ENCODE measurements at regions not wholly inside any gene's neighbourhood (a gene's known extent, or its start where the extent isn't known, plus 50 kb on each side); places are given as distances from the start of the nearest gene placed in this dataset.

DNA sequence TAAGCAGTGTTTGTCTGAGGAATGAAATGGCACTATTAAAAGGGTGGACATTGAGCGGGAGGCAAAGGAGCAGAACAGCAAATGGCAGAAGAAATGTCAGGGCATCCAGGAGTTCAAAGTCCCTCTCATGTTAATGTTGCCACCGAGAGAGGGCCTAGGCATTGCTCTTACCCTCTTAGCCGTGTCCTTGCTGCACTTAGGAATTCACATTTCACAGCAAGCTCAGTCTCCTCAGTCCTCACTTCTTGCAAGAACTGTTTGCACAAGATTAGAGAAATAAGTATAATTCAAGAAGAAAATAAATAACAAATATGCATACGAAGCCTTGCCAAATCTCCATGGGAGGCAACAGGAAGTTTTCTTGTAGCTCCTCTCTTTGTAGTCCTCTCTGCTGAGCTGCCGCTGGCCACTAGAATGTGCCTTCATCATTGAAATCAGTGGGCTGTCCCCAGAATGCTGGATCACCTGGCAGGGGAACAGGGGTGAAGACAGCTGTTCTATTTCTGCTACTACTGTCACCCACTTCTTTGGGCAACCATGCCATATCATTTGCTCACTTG, 205.8 kb downstream of the ZNF326 start:
- Histone ChIP-seq H4K20me1 (ENCODE audit: insufficient read depth, low read length) (no peaks in the 10 kb centered on the region), H3K36me3 (ENCODE audit: insufficient read depth, low read length) (no peaks in the 10 kb centered on the region), H3K79me2 (ENCODE audit: insufficient read depth, low read length) (no peaks in the 10 kb centered on the region), H3K9ac (ENCODE audit: low read length) (no peak overlapping the region), H3K9me3 (ENCODE audit: insufficient read depth, low read depth, low read length) (no peaks in the 10 kb centered on the region), H3K4me2 (ENCODE audit: low read length) (no peak overlapping the region), H3K4me1 (ENCODE audit: insufficient read depth, low read length) (no peaks in the 10 kb centered on the region), H2AFZ (ENCODE audit: low read depth, low read length) (no peak overlapping the region), H3K4me3 (ENCODE audit: insufficient read depth, low read depth, low read length) (no peak overlapping the region), H3K27me3 (ENCODE audit: insufficient read depth, low read length) (no peaks in the 10 kb centered on the region), H3K27ac (ENCODE audit: low read depth, low read length) (no peak overlapping the region)
- Mint-ChIP-seq H3K27ac (ENCODE audit: unreplicated experiment) (no peak overlapping the region), H3K4me1 (ENCODE audit: low read depth, unreplicated experiment) (peaks cover 7% of the 10 kb centered on the region), H3K4me3 (ENCODE audit: unreplicated experiment) (no peak overlapping the region), H3K27me3 (ENCODE audit: low read depth, unreplicated experiment) (peaks cover 8% of the 10 kb centered on the region), H3K9me3 (ENCODE audit: unreplicated experiment) (no peaks in the 10 kb centered on the region), H3K36me3 (ENCODE audit: low read depth, unreplicated experiment) (no peaks in the 10 kb centered on the region)
- no peak for FAIRE-seq
- TF ChIP-seq EZH2 (IDR thresholded peaks at IDR 0.05; ENCODE audit: insufficient read depth, low read length) = no peak
- TF ChIP-seq, protein P1, sequence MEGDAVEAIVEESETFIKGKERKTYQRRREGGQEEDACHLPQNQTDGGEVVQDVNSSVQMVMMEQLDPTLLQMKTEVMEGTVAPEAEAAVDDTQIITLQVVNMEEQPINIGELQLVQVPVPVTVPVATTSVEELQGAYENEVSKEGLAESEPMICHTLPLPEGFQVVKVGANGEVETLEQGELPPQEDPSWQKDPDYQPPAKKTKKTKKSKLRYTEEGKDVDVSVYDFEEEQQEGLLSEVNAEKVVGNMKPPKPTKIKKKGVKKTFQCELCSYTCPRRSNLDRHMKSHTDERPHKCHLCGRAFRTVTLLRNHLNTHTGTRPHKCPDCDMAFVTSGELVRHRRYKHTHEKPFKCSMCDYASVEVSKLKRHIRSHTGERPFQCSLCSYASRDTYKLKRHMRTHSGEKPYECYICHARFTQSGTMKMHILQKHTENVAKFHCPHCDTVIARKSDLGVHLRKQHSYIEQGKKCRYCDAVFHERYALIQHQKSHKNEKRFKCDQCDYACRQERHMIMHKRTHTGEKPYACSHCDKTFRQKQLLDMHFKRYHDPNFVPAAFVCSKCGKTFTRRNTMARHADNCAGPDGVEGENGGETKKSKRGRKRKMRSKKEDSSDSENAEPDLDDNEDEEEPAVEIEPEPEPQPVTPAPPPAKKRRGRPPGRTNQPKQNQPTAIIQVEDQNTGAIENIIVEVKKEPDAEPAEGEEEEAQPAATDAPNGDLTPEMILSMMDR (IDR thresholded peaks at IDR 0.05; ENCODE audit: insufficient read depth, low read depth, low read length) = no peak
- no peak for DNase-seq (ENCODE audit: low read depth)

DNA sequence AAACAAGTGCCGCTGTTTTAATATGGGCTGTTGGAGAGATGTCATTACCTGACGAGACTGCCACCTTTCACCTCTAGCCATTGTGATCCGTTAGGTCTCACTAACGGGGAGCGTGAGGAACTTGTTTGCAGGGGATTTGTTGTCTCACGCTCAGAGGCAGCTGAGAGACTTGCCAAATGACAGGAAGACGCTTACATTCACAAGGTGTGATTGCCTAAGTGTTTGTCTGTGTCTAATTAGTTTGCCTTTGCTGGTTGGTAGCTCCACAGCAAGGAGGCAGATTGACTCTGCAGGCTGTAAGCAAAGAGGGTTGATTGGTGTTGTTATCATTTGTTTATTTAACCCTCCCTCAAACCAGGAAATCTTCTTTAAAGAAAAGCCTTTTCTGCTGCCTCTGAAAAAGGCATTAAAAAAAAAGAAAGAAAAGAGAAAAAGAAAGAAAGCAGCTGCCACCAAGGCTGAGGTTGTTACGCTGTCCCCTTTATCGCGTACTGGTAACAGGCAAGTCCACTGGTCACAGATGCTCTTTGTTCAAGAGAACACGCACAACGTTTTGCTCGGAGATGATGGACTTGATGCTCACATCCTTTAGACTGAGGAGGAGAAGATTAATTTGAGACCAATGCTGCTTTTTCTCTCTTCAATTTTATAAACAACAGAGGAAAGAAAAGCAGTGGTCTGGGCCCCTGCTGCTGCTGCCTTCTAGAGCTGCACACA, 203.9 kb downstream of the ZNF326 start:
- Histone ChIP-seq H3K27ac (ENCODE audit: low read depth, low read length) (no peak overlapping the region), H3K4me1 (ENCODE audit: insufficient read depth, low read length) (no peaks in the 10 kb centered on the region), H3K4me3 (ENCODE audit: insufficient read depth, low read depth, low read length) (no peak overlapping the region), H2AFZ (ENCODE audit: low read depth, low read length) (peak overlapping the region; percentile 37), H3K36me3 (ENCODE audit: insufficient read depth, low read length) (no peaks in the 10 kb centered on the region), H3K9ac (ENCODE audit: low read length) (no peak overlapping the region), H3K4me2 (ENCODE audit: low read length) (no peak overlapping the region), H3K79me2 (ENCODE audit: insufficient read depth, low read length) (no peaks in the 10 kb centered on the region), H4K20me1 (ENCODE audit: insufficient read depth, low read length) (no peaks in the 10 kb centered on the region), H3K27me3 (ENCODE audit: insufficient read depth, low read length) (no peaks in the 10 kb centered on the region), H3K9me3 (ENCODE audit: insufficient read depth, low read depth, low read length) (no peaks in the 10 kb centered on the region)
- no peaks in the 10 kb centered on the region for H3K36me3 Mint-ChIP-seq (ENCODE audit: low read depth, unreplicated experiment)
- no peak for TF ChIP-seq EZH2 (IDR thresholded peaks at IDR 0.05; ENCODE audit: insufficient read depth, low read length)
- TF ChIP-seq, protein P1 (IDR thresholded peaks at IDR 0.05; ENCODE audit: insufficient read depth, low read depth, low read length) = no peak
- peaks cover 7% of the 10 kb centered on the region for H3K4me1 Mint-ChIP-seq (ENCODE audit: low read depth, unreplicated experiment)
- H3K9me3 Mint-ChIP-seq (ENCODE audit: unreplicated experiment) = no peaks in the 10 kb centered on the region
- H3K27me3 Mint-ChIP-seq (ENCODE audit: low read depth, unreplicated experiment) = peaks cover 8% of the 10 kb centered on the region
- no peak overlapping the region for H3K27ac Mint-ChIP-seq (ENCODE audit: unreplicated experiment)
- H3K4me3 Mint-ChIP-seq (ENCODE audit: unreplicated experiment) = no peak overlapping the region
- FAIRE-seq = no peak
- DNase-seq (ENCODE audit: low read depth) = no peak

DNA sequence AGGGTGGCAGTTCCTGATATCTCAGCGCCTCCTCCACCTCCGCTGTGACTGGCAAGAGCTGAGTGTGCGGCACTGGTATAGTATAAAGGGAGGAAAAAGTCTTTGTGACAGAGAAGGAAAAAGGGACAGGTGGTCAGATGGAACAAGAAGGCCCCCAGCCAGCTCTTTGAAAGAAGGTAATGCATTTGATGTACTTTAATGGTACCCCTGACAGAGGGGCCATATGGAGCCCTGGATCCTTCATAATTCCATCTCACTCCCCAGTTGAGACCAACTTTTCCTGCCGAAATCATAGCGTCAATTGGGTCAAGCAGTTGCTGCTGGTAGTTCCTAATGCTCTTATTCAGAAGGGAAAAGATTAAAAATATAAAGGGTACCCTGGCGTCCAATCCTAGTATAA, 198.2 kb downstream of the ZNF326 start:
- Histone ChIP-seq H3K4me1 (ENCODE audit: insufficient read depth, low read length) (no peaks in the 10 kb centered on the region), H3K36me3 (ENCODE audit: insufficient read depth, low read length) (no peaks in the 10 kb centered on the region), H4K20me1 (ENCODE audit: insufficient read depth, low read length) (no peaks in the 10 kb centered on the region), H3K79me2 (ENCODE audit: insufficient read depth, low read length) (no peaks in the 10 kb centered on the region), H3K27ac (ENCODE audit: low read depth, low read length) (no peak overlapping the region), H3K27me3 (ENCODE audit: insufficient read depth, low read length) (no peaks in the 10 kb centered on the region), H2AFZ (ENCODE audit: low read depth, low read length) (no peak overlapping the region), H3K9ac (ENCODE audit: low read length) (no peak overlapping the region), H3K4me2 (ENCODE audit: low read length) (no peak overlapping the region), H3K4me3 (ENCODE audit: insufficient read depth, low read depth, low read length) (no peak overlapping the region), H3K9me3 (ENCODE audit: insufficient read depth, low read depth, low read length) (no peaks in the 10 kb centered on the region)
- no peak for FAIRE-seq
- H3K4me1 Mint-ChIP-seq (ENCODE audit: low read depth, unreplicated experiment) = no peaks in the 10 kb centered on the region
- H3K27ac Mint-ChIP-seq (ENCODE audit: unreplicated experiment) = no peak overlapping the region
- no peak for DNase-seq (ENCODE audit: low read depth)
- H3K9me3 Mint-ChIP-seq (ENCODE audit: unreplicated experiment) = no peaks in the 10 kb centered on the region
- H3K4me3 Mint-ChIP-seq (ENCODE audit: unreplicated experiment) = no peak overlapping the region
- TF ChIP-seq EZH2 (IDR thresholded peaks at IDR 0.05; ENCODE audit: insufficient read depth, low read length) = no peak
- TF ChIP-seq, protein P1 (IDR thresholded peaks at IDR 0.05; ENCODE audit: insufficient read depth, low read depth, low read length) = no peak
- H3K36me3 Mint-ChIP-seq (ENCODE audit: low read depth, unreplicated experiment) = no peaks in the 10 kb centered on the region
- peaks cover 20% of the 10 kb centered on the region for H3K27me3 Mint-ChIP-seq (ENCODE audit: low read depth, unreplicated experiment)
